Limb (tissue), 2 donors: ENCODE measurements at regions not wholly inside any gene's neighbourhood (a gene's known extent, or its start where the extent isn't known, plus 50 kb on each side); places are given as distances from the start of the nearest gene placed in this dataset.
A peak's percentile ranks its signal among the peaks of the same experiment; 100 is the strongest.

ENCODE experiments used
- DNase-seq, 2 donors: peaks; one replicate each; pipeline ENCODE4 v3.0.0-alpha.2; 2016; ENCODE audit errors: extremely low spot score in 2 of 2

DNA sequence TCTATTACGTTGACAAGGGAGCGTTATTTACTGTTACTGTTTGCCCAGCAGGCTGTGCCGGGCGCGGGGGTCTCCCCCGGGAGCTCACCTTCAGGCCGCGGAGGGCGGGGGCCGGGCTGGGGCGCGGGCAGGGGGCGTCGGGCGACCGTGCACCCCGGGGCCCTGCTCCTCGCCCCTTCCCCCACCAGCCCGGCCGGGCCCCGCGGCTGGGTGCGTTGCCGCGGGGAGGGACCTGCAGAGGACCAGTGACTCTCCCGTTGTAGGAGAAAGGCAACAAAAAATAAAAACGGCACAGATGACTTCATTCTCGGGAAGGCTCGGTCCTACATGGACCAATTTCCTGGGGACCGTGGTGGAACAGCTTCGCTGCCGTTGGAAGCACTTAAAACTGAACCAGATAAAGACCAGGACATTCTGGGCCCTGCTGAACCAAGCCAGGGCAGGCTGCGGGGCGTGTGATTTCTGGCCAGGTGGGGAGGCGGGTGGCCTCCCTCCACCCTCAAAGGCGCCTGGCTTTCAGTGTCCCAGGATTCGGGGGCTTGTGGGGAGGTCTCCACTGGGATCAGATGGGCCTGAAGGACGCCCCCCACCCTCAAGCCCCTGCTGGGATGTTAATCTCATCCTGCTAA lies 57.4 kb downstream of the IGLL1 start:
- DNase-seq = peak in 1 of 2 donors; percentile 64

DNA sequence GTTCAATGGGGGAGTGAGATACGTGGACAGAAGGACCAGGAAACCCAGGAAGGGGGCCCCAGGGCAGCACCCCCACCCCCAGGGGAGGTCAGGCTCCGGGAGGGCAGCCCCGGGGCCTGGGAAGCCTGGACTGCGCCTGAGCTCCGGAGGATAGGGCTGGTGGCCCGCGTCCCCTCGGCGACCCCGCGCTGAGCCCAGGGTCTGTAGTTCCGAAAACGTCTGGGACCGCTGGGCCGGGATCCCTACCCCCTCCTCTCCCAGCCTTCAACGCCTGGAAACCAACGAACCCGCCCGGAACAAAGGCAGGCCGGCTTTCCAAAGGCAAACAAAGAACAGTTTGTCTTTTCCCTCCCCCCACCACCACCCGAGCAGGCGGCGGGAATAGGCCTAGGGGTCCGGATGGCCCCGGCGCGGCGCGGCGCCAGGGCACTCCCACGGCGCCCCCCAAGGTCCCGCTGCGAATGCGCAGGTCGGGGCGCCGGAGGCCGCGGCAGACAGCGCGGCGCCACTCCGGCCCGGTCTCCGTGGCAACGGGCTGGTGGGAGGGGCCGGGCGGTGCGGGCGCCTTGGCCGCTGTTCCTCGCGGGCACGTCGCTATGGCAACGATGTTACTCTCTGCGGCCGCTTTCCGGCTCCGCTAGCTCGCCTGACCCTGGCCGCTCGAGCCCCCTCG lies 58.5 kb downstream of the IGLL1 start:
- peak; percentile 92 to 95 for DNase-seq

DNA sequence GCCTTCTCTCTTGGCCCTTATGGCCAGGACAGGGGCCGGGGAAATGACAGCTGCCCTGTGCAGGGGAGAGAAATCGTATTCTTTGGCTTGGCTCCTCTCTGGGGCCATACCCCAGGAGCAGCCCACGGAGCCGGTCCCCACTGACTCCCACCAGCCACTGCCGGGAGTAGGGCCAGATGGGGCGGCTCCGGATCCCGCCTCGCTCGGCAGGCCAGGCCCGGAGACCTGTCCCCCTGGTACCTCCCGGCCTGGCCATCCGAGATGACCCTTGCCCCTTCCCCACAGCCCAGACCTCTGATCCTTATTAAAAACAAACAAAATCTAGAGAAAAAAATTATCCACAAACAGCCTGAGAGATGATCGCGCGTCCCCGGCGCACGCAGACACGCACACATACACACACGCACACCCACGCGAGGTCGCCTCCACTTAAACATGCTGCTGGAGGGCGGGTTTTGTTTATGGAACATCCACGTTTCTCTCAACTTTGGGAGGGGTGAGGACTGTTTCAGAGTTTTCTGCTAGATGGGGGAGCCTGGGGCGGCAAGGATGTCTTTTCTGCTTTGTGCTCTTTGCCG lies 59.1 kb downstream of the IGLL1 start:
- DNase-seq = peak in 1 of 2 donors; percentile 44

DNA sequence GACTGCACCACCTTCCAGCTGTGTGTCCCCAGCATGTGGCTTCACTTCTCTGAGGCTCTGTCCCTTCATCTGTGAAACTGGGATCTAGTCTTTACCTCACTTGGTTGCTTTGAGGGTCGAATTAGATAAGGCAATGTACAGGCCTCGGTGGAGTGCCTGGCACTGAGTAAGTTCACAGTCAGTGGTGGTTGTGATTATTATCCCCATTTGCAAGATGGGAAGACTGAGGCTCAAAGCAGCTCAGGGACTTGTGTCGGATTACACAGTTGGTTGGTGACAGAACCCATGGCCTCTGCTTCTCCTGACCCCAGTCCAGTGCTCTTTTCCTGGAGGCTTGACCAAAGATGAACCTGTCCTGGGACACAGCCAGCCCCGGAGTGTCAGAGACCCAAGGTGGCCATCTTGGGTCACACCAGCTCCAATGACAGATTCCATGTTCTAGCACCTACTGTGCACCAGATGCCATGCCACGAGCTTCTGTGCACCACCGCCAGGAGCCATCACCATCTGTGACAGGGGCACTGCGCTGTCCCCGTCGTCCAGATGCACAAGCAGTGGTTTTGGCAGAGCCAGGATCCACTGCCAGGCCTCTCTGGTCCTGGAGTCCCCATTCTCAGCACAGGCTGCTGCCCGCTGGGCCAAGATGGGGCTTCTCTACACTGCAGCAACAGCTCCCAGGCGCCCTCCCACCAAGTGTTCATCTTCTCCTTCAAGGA lies 60.5 kb downstream of the IGLL1 start:
- DNase-seq = no peak

DNA sequence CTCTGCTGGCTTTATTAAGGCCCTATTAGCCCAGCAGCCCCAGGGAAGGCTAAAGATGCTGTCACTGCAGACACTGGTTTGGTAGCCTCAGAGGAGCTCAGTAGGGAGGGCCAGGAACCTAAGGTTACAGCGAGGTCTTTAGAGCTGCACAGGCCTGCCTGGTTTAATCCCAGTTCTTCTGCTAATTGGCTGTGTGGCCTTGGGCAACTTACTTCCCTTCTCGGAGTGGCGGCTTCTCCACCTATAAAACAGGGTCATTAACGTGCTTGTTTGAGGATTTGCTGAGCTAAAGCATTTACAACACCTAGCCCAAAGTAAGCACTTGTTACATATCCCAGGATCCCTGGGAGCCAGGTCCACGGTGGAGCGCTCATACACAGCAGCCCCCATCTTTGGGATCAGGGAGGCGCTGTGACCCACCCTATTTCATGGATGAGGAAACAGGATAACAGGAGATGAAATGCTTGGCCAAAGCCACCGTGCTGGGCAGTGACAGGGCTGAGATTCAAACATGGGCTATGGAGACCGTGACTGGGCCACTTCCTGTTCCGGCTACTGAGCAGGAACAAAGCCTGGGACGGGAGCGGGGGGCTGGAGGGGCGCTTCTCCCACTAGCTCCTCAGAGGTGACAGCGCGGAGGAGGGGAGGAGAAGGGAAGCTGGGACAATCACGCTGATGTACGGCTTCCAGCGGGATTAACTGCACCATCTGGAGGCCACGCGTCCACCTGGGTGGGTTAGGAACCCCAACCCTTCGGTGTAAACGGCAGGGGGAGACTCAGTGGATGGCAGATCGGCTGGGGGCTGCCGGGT lies 61.5 kb downstream of the IGLL1 start:
- no peak for DNase-seq

DNA sequence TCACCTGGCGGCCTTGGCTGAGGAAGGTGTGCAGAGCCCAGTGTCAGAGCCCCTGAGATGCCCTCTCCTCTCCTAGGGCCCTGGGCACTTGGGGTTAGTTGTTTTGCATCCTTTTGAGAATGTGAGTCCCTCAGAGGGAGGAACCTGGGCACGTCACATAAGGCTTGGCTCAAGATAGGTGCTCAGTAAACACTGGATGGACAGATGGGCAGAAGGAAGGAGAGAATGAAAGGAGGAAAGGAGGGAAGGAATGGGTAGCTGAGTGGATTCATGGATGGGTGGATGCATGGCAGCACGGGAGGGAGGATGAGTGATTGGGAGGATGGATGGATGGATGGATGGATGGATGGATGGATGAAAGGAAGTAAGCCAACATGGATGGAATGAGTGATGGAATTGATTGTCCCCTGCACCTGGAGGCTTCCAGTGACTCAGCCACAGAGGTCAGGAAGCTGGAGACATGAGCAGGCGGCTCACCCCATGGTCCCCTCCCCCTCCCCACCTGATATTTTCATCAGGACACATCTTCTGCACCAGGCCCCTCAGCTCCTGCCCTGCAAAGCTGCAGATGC lies 62.2 kb downstream of the IGLL1 start:
- DNase-seq = no peak

DNA sequence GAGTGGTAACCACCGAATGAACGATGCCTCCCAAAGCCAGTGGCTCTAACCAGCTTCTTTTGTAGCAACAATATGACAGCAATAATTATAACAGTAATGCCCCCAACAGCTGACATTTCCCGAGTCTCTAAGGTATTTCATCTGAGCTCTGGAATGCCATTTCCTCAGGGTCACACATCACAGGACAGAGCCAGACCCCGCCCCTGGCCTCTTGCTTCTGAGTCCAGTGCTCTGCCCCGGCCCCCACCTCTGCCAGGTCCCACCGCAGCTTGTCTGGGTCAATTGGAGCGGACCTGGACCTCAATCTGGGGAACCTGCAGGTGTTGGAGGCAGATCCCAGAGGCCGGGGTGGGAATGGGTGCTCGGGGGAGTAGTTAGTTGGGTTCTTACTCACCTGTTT lies 63.8 kb downstream of the IGLL1 start:
- DNase-seq = no peak

DNA sequence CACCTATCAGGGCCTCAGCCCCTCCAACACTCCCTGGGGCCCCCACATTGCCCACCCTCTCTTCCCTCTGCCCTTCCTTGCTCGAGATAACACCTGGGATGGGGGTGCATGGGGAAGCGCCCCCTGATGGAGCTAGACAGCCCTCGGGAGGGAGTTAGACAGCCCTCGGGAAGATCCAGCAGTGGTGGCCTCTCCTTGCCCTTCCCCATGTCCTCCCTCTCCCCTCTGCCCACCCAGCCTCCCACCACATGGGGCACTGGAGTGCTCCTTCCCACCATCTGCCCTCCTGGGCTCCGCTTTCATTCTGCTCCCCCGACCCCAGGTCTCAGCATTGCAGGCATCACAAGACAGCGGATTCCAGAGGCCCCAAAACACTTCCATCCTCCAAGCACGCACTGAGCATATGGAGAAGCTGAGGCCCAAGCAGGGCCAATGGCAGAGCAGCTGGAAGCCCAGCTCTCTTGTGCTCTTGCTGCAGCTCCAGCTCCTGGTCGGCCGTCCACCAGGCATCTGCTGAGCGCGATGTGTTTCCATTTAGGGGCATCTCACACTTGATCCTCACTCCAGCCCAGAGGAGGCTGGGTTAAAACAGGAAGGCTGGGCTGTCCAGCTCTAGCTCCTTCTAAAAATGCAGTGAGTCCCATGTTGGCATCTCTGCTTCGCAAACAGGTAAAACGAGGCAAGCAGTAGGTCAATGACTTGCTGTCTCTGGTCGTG lies 65.6 kb downstream of the IGLL1 start:
- DNase-seq = peak in 1 of 2 donors; percentile 28

DNA sequence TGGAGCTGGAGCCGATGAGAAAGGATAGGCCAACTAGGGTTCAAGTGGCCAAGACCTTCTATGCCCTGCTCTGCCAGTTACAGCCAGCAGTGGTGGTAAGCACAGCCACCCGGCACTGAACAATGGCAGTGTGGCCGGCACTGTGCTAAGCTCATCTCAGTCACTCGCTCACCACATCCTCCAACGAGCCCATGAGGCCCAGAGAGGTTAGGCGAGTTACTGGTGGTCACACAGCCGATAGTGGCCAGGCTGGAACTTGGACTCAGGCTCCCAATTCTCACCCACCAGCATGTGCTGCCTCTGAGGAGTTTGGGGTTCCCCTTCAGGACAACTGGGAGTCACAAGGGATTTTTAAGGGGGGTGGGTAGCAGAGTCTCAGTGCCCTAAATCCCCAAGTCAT lies 66.4 kb downstream of the IGLL1 start:
- DNase-seq = no peak

DNA sequence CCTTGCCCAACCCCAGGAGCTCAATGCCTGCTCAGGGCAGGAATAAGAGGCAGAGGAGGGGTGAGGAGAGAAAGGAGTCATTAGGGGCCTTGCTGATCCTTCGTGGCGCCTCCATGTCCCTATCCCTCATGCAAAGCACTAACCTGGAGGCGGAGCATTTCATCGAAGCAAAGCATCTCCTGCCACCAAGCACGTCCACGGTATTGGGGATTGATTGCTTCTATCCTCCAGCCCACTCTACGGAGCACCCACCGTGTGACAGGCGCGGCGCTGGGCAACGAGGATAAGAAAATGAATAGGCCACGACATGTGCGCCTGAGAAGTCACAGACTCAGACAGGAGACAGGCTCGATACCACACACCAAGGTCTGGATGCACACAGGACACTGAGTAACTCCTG lies 67.0 kb downstream of the IGLL1 start:
- peak in 1 of 2 donors; percentile 24 for DNase-seq

DNA sequence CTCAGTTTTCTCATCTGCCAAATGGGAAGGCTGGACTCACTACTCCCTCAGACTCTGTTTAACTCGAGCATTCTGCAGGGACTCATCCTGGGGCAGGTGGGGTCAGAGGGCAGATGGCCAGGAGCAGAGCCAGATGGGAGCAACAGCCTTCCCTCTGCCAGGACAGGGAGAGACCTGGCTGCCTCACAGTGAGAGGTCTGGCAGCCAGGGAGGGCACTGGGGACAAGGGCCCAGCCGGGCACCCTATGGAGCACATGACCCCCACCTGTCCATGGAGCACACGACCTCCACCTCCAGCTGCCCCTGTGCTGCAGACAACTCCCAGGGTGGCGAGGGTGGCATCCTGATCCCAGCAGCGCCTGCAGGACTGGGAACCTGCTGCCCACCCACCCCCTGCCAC lies 67.4 kb downstream of the IGLL1 start:
- peak in 1 of 2 donors; percentile 22 for DNase-seq

DNA sequence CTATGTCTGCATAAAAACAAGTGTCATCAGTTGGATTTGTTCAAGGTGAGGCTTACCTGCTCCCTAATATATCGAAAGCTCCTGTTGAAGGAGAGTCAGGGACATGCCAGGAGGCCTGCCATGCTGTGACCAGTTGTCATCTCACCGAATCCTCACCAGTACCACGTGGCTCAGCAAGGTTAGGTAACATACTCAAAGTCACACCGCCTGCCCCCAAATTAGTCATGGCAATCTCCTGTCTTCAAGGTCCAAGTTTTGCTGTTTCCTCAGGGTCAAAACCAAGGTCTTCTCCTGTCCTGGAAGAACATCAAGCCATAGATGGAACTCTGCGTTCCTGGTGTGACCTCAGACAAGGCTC lies 67.8 kb downstream of the IGLL1 start:
- DNase-seq = no peak

DNA sequence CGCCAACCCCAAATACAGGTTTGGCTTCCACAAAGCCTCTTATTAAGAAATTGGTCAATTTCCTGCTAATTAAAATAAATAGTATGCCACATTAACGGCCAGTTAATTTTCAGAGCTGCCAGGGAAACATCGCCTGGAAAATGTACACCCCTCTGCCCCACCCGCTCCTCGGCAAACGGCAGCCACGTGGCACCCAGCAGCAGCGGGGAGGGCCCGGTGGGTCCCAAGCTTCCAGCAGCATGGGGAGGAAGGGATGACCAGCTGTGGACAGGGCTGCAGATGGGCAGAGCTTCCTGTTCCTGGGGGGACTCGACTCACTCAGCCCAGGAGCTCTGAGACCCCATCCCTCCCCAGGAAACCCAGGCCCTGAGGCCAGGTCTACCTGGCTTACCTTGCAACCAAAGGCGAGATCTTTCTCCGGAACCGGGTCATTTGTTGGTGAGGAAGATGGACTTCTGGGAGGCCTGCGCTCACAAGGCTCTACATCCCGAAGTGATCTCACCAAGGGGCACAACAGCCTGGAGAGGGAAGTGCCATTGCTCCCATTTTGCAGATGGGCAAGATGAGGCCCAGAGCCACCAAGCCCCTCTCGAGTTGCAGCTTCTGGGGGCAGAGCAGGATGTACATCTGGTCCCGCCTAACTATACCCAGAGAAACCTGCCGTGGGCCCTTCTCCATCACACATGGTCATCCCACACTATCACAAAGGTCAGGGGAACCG lies 68.3 kb downstream of the IGLL1 start:
- DNase-seq = peak in 1 of 2 donors; percentile 24

DNA sequence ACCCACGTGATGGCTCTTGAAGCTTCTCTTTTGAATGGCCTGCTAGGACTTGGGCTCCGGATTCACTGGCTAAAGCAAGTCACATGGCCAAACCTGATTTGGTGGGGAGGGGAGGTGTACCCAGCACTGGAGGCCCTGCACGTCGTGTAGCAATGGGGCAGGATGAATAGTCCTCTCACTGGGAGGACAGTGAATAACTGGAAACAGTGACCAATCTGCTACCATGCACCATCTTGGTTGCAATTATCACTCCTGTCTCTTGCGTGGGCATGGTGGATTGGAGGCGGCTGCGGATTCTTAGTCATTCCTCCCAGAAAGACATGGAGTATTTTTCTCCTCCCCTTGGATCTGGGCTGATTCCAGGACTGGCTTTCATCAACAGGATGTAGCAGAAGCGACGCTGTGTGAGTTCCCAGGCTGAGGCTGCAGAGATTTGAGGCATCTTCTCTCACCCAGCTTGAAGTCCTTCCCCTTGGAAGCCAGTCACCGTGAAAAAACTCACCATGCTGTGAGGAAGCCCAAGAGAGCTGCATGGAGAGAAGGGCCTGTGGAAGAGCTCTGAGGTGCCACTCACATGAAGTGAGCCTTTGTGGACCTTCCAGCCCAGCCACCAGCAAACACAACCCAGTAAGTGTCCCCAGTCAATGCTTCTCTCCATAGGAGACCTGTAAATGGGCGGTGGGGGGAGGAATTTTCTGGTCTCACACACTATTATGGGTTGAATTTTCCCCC lies 70.4 kb downstream of the IGLL1 start:
- DNase-seq = no peak

DNA sequence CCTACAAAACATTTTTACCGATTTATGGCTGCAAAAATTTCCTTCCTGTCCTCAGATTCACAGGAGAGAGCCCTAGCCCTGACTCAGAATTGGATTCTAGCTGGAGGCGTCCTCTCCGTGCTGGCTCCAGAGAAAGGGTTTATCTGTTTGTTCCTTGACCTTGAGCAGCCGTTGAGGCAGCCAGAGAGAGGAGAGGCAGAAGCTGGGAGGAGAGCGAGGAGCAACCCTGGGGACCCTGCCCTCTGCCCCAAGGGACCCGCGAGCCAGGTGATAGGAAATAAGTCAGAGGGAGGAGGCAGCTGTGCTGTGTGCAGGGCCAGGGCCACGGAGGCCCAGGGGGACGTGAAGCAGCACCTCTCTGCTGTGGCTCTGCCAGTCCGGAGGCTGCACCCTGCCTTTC lies 75.6 kb downstream of the IGLL1 start:
- no peak for DNase-seq

DNA sequence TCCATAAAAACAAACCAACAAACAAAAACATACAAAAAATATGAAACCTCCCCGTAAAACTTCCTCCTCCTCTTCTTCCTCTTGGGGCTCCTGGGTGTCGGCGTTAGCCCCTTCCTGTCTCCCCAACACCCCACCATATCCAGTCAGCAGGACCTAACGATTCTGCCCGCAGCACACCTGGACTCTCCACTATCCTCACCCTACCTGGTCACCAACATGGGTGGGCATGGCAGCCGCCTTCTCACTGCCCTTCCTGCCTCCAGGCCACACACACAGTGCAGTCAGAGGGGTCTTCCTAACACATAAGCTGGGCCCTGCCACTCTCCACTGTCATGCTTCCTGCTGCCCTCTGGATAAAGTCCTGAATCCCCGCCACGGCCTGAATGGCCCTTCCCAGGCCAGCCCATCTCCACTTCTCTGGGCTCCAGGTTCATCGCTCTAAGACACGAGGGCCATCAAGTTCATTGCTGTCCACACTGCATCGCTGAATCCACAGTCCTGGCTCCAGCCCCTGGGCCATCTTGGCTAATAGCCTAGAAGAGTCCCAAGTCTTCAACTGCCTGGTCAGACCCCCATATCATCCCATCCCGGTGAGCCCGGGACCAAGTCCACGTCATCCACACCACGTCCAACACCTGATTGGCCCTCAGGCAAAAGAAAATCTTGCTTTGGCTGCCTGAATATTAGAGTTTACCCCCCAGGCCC lies 76.2 kb downstream of the IGLL1 start:
- DNase-seq = no peak

DNA sequence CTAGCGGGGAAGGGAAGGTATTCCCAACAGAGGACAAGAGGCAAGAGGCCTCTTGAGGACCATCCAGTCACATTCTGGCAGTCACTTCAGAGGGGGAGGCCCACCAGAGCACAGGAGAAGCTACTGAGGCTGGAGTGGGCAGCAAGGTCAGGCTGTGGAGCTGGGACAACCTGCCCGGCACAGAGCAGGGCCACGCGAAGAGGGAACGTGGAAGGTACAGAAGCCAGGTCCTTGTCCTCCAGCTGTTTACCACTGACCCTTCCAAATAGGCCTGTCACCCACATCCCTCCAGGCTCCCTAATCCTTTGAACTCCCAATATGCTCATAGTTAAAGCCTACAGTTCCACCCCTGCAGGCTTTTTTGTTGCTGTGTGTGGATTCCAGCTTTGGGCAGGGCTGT lies 76.9 kb downstream of the IGLL1 start:
- no peak for DNase-seq

DNA sequence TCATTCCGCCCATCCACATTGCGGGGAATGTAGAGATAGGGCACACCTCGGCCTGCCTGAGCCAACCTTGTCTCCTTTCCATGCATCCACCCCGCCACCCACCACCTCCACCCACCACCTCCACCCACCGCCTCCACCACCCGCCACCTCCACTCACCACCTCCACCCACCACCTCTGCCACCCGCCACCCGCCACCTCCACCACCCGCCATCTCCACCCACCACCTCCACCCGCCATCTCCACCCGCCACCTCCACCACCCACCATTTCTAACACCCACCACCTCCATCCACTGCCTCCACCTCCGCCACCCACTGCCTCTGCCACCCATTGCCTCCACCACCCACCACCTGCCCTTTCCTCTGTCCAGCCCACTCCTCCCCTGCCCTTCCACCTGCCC lies 78.4 kb downstream of the IGLL1 start:
- no peak for DNase-seq

DNA sequence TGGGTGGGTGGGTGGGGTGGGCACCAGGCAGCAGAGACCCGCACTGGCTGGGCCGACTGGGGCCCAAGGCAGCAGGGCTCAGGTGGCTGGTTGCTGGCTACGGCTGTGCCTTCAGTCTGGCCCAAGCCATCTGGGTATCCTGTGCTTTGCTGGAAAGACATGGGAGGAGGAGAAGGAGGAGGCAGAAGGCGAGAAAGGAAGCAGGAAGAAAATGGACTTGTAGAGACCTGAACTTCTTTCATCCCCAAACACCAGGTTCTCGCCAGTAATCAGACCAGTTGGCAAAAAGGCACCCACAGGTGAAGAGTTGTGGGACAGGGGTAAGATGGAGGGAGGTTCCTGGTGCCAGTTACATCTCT lies 78.8 kb downstream of the IGLL1 start:
- DNase-seq = no peak
